PC-9 (cell line): ENCODE measurements at regions not wholly inside any gene's neighbourhood (a gene's known extent, or its start where the extent isn't known, plus 50 kb on each side); places are given as distances from the start of the nearest gene placed in this dataset.
"Not testable (repeated sequence)": the region's sequence is repeated elsewhere in the genome, so short reads cannot be mapped to it uniquely, and the experiment has no call there.

Source experiments
- BruUV-seq: library from RNA; stranded (reverse); fragments of 400-500 nt; replicated peaks from 2 replicates; lab custom pipeline; 2021; lab: Mats Ljungman, UMichigan
- CTCF ChIA-PET: fragments of 300-600 bp; sonication (Branson Sonifier 250); formaldehyde crosslinking; loops from one replicate; lab custom pipeline; 2022; ENCODE audit warnings: antibody characterized with exemption; lab: Charles Lee
- POLR2A ChIA-PET: fragments of 300-600 bp; sonication (Branson Sonifier 250); formaldehyde crosslinking; loops from one replicate; lab custom pipeline; 2022; ENCODE audit warnings: antibody characterized with exemption; ENCODE audit not compliant: unreplicated experiment; lab: Charles Lee
- DNase-seq, 2 experiments: peaks; one replicate each; pipeline versions ENCODE4 v3.0.0 to v3.0.0-alpha.2; 2015 to 2022; ENCODE audit warnings: mixed read lengths in 1 of 2
- H2AFZ ChIP-seq: fragments of 200-600 bp; sonication (generic); 2 replicates; pipeline ENCODE4 v1.8.1; 2017; ENCODE audit warnings: antibody characterized with exemption
- H3F3A ChIP-seq: fragments of 200-600 bp; sonication (generic); 2 replicates; pipeline ENCODE4 v1.8.1; 2017; ENCODE audit warnings: antibody characterized with exemption, mild to moderate bottlenecking, low read depth; ENCODE audit not compliant: insufficient read depth
- H3K27ac ChIP-seq: fragments of 200-600 bp; sonication (generic); 2 replicates; pipeline ENCODE4 v1.6.1; 2016; ENCODE audit warnings: mixed run types
- H3K27me3 ChIP-seq: fragments of 200-600 bp; sonication (generic); 2 replicates; pipeline ENCODE4 v1.6.1; 2016; ENCODE audit warnings: low read depth, mixed run types; ENCODE audit not compliant: insufficient read depth
- H3K36me3 ChIP-seq: fragments of 200-600 bp; sonication (generic); 2 replicates; pipeline ENCODE4 v1.6.1; 2016; ENCODE audit warnings: low read depth, mixed run types
- H3K4me1 ChIP-seq: fragments of 200-600 bp; sonication (generic); replicated peaks from 2 replicates; pipeline ENCODE4 v1.6.1; 2016; ENCODE audit warnings: mixed run types; ENCODE audit not compliant: insufficient read depth
- H3K4me2 ChIP-seq: fragments of 200-600 bp; sonication (generic); 2 replicates; pipeline ENCODE4 v1.6.1; 2017; ENCODE audit warnings: mixed run types
- H3K4me3 ChIP-seq: fragments of 200-600 bp; sonication (generic); 2 replicates; pipeline ENCODE4 v1.6.1; 2016; ENCODE audit warnings: mixed run types
- H3K79me2 ChIP-seq: fragments of 200-600 bp; sonication (generic); 2 replicates; pipeline ENCODE4 v1.6.1; 2017; ENCODE audit warnings: low read depth, mixed run types
- H3K9me2 ChIP-seq: fragments of 200-600 bp; sonication (generic); 2 replicates; pipeline ENCODE4 v1.8.1; 2017; ENCODE audit warnings: mild to moderate bottlenecking; ENCODE audit not compliant: insufficient read depth
- H3K9me3 ChIP-seq: fragments of 200-600 bp; sonication (generic); 2 replicates; pipeline ENCODE4 v1.8.1; 2016; ENCODE audit warnings: low read depth; ENCODE audit not compliant: insufficient read depth
- H4K20me1 ChIP-seq: fragments of 200-600 bp; sonication (generic); 2 replicates; pipeline ENCODE4 v1.8.1; 2017; ENCODE audit not compliant: insufficient read depth
- CTCF ChIP-seq: fragments of 200-600 bp; sonication (generic); conservative IDR thresholded peaks from 2 replicates; pipeline ENCODE4 v1.6.1; 2017; ENCODE audit warnings: mixed run types, antibody characterized with exemption, mild to moderate bottlenecking, moderate library complexity
- EZH2 ChIP-seq: fragments of 200-600 bp; sonication (generic); IDR thresholded peaks from 2 replicates; pipeline ENCODE4 v1.8.0; 2017; ENCODE audit warnings: antibody characterized with exemption, low read depth
- intact Hi-C: fragments of 100-400 bp; cut with micrococcal nuclease; formaldehyde crosslinking; loops from one replicate; pipeline ENCODE4 v1.10.0; 2022; ENCODE audit not compliant: unreplicated experiment

GRCh38 chr1:9465640-9466039, 73.6 kb upstream of the SLC25A33 start:
- no peaks in the 10 kb centered on the region for H3K9me3 ChIP-seq
- H3K79me2 ChIP-seq: no peaks in the 10 kb centered on the region
- H3K36me3 ChIP-seq: no peaks in the 10 kb centered on the region
- no peak for TF ChIP-seq EZH2
- no peak for TF ChIP-seq CTCF
- H3K9me2 ChIP-seq: no peaks in the 10 kb centered on the region
- BruUV-seq: no TSS peak
- no peak overlapping the region for H3K4me3 ChIP-seq
- intact Hi-C loops: no loop called here
- no peak for DNase-seq
- H3K27ac ChIP-seq: no peak overlapping the region
- H2AFZ ChIP-seq: no peak overlapping the region
- H3K4me2 ChIP-seq: no peak overlapping the region
- H3K4me1 ChIP-seq: no peaks in the 10 kb centered on the region
- ChIA-PET CTCF (interaction anchor here (0.6 kb wide), 1 partner anchor 287 kb away, joined by 8 read pairs; no protein-coding TSS in a partner anchor), POLR2A (no interaction called here)
- no peaks in the 10 kb centered on the region for H4K20me1 ChIP-seq
- no peaks in the 10 kb centered on the region for H3K27me3 ChIP-seq
- no peaks in the 10 kb centered on the region for H3F3A ChIP-seq

- H3K27me3 ChIP-seq: no peaks in the 10 kb centered on the region
- H3K9me2 ChIP-seq: no peaks in the 10 kb centered on the region
- H3K4me2 ChIP-seq: no peak overlapping the region
- H4K20me1 ChIP-seq: no peaks in the 10 kb centered on the region
- H3K36me3 ChIP-seq: no peaks in the 10 kb centered on the region
- ChIA-PET POLR2A (interaction anchor here (0.6 kb wide), 1 partner anchor 29 kb away, joined by 3 read pairs; no protein-coding TSS in a partner anchor), CTCF (interaction anchor here (0.6 kb wide), 1 partner anchor 26 kb away, joined by 3 read pairs; no protein-coding TSS in a partner anchor)
- no peaks in the 10 kb centered on the region for H3K9me3 ChIP-seq
- intact Hi-C loops: no loop called here
- BruUV-seq: no TSS peak
- DNase-seq: no peak
- no peaks in the 10 kb centered on the region for H3F3A ChIP-seq
- H3K4me3 ChIP-seq: no peak overlapping the region
- TF ChIP-seq CTCF (no peak), EZH2 (no peak)
- H3K4me1 ChIP-seq: no peaks in the 10 kb centered on the region
- H3K27ac ChIP-seq: no peak overlapping the region
- H3K79me2 ChIP-seq: no peaks in the 10 kb centered on the region
- H2AFZ ChIP-seq: no peak overlapping the region
Observed at GRCh38 chr1:9466780-9467758, 72.2 kb upstream of the SLC25A33 start.

- BruUV-seq, H4K20me1 ChIP-seq, H3K79me2 ChIP-seq, H3K9me2 ChIP-seq, H3F3A ChIP-seq, H3K4me2 ChIP-seq, H3K36me3 ChIP-seq, H3K27ac ChIP-seq, H2AFZ ChIP-seq, DNase-seq, CTCF ChIA-PET, H3K4me3 ChIP-seq, H3K27me3 ChIP-seq, H3K4me1 ChIP-seq, POLR2A ChIA-PET, H3K9me3 ChIP-seq: not testable (repeated sequence)
- intact Hi-C loops: loop anchor here (5.0 kb wide), 1 partner anchor 178 kb away; the partner anchor contains the start of gene SPSB1
Observed at GRCh38 chr1:9469882-9470281, 69.4 kb upstream of the SLC25A33 start.
